ENCODE measurements at regions not wholly inside any gene's neighbourhood (a gene's known extent, or its start where the extent isn't known, plus 50 kb on each side); places are given as distances from the start of the nearest gene placed in this dataset.
A peak's percentile ranks its signal among the peaks of the same experiment; 100 is the strongest.

DNA sequence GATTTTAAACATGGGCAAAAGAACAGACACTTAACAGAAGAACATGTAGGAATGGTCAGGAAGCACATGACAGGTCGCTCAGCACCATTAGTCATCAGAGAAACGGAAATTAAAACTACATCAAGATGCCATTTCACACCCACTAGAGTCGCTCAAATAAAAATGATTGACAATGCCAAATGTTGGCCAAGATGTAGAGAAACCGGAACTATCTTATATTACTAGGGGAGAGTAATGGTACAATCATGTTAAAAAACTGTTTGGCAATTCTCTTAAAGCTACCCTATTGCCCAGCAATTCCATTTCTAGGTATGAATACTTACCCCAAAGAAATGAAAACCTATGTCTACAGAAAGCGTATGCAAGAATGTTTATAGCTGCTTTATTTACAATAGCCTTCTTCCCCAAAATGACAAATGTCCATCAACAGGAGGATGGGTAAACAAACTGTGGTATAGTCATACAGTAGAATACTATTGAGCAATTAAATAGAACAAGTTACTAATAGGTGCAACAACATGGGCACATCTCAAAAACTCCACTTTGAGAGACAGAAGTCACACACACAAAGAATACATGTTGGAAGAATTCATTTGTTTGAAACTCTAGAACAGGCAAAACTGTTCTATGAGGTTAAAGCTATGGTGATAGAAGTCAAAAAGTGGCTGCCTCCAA is 92.8 kb downstream of the ETS2 start:
- peak overlapping the region; percentile 82 for H3K27ac ChIP-seq (ENCODE audit: low read depth, low read length)
- H3K4me1 ChIP-seq (ENCODE audit: control insufficient read depth, low read length) = peaks cover 53% of the 10 kb centered on the region
- no peaks in the 10 kb centered on the region for H3K36me3 ChIP-seq (ENCODE audit: control insufficient read depth, low read length)
- no peaks in the 10 kb centered on the region for H4K20me1 ChIP-seq (ENCODE audit: control insufficient read depth, insufficient read depth, low read depth, low read length)
- H3K9me2 ChIP-seq (replicated peaks; ENCODE audit: control insufficient read depth, low read length) = no peaks in the 10 kb centered on the region
- no peak for TF ChIP-seq EZH2phosphoT487 (IDR thresholded peaks at IDR 0.05; ENCODE audit: borderline replicate concordance, low read length)
- TF ChIP-seq, protein P1, sequence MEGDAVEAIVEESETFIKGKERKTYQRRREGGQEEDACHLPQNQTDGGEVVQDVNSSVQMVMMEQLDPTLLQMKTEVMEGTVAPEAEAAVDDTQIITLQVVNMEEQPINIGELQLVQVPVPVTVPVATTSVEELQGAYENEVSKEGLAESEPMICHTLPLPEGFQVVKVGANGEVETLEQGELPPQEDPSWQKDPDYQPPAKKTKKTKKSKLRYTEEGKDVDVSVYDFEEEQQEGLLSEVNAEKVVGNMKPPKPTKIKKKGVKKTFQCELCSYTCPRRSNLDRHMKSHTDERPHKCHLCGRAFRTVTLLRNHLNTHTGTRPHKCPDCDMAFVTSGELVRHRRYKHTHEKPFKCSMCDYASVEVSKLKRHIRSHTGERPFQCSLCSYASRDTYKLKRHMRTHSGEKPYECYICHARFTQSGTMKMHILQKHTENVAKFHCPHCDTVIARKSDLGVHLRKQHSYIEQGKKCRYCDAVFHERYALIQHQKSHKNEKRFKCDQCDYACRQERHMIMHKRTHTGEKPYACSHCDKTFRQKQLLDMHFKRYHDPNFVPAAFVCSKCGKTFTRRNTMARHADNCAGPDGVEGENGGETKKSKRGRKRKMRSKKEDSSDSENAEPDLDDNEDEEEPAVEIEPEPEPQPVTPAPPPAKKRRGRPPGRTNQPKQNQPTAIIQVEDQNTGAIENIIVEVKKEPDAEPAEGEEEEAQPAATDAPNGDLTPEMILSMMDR (IDR thresholded peaks at IDR 0.05; ENCODE audit: low read depth, low read length, poor library complexity, severe bottlenecking) = no peak
- no peaks in the 10 kb centered on the region for H3K79me2 ChIP-seq (ENCODE audit: control insufficient read depth, low read length)
- H3K4me3 ChIP-seq (ENCODE audit: low read length) = peak overlapping the region; percentile 42
- H3K9me3 ChIP-seq (ENCODE audit: control insufficient read depth, insufficient read depth, low read length) = no peaks in the 10 kb centered on the region
- H3F3A ChIP-seq (ENCODE audit: control insufficient read depth, insufficient read depth) = peaks cover 5% of the 10 kb centered on the region
- peak overlapping the region; percentile 54 for H3K4me2 ChIP-seq (ENCODE audit: low read length)
- H3K27me3 ChIP-seq (ENCODE audit: control insufficient read depth, low read length) = no peaks in the 10 kb centered on the region

DNA sequence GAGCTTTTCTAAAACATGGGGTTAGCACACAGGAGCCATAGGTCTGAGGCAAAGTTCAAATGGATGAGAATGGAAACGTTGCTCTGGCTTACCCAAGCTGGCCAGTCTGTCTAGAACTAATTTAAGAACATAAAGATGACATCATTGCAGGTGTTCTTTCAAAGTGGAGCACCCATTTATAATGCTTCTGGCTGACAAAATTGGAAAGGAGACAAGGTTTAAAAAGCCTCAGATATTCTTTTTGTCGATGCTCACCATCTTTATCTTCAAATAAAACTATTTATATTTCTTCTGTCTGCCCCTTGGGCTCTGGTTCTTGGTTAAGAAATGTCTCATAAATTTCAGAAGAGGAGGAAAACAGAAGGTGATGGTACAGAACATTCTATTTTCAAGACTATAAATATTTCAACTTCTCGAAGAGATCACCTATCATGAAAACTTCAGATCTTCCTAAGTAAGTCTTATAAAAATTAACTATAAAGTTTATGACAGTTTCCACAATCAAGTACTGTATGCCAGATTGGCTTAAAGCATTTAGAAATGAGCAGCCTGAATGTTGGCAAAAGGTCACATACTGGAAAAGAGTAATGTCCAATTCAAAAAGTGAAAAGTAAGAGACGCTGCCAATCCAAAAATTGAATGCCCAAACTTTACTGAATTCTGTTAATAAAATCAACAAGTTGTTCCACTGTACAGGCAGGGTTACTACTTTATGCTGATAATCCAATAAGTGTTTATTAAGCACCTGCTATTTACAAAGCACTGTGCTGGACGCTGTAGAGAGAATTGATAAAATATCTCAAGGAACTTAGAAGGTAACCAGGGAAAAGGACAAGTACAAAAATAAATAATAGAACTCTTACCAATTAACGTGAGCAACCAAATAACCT is 92.0 kb downstream of the ETS2 start:
- peaks cover 5% of the 10 kb centered on the region for H3F3A ChIP-seq (ENCODE audit: control insufficient read depth, insufficient read depth)
- H4K20me1 ChIP-seq (ENCODE audit: control insufficient read depth, insufficient read depth, low read depth, low read length) = no peaks in the 10 kb centered on the region
- no peaks in the 10 kb centered on the region for H3K27me3 ChIP-seq (ENCODE audit: control insufficient read depth, low read length)
- peak overlapping the region; percentile 82 for H3K27ac ChIP-seq (ENCODE audit: low read depth, low read length)
- H3K9me2 ChIP-seq (replicated peaks; ENCODE audit: control insufficient read depth, low read length) = no peaks in the 10 kb centered on the region
- TF ChIP-seq, protein P1 (IDR thresholded peaks at IDR 0.05; ENCODE audit: low read depth, low read length, poor library complexity, severe bottlenecking) = no peak
- no peak for TF ChIP-seq EZH2phosphoT487 (IDR thresholded peaks at IDR 0.05; ENCODE audit: borderline replicate concordance, low read length)
- peak overlapping the region; percentile 42 for H3K4me3 ChIP-seq (ENCODE audit: low read length)
- peaks cover 3% of the 10 kb centered on the region; the same call in 1 of the 2 replicates for H3K9me3 ChIP-seq (ENCODE audit: control insufficient read depth, insufficient read depth, low read length)
- H3K36me3 ChIP-seq (ENCODE audit: control insufficient read depth, low read length) = no peaks in the 10 kb centered on the region
- no peaks in the 10 kb centered on the region for H3K79me2 ChIP-seq (ENCODE audit: control insufficient read depth, low read length)
- peak overlapping the region; percentile 54 for H3K4me2 ChIP-seq (ENCODE audit: low read length)
- H3K4me1 ChIP-seq (ENCODE audit: control insufficient read depth, low read length) = peaks cover 53% of the 10 kb centered on the region

DNA sequence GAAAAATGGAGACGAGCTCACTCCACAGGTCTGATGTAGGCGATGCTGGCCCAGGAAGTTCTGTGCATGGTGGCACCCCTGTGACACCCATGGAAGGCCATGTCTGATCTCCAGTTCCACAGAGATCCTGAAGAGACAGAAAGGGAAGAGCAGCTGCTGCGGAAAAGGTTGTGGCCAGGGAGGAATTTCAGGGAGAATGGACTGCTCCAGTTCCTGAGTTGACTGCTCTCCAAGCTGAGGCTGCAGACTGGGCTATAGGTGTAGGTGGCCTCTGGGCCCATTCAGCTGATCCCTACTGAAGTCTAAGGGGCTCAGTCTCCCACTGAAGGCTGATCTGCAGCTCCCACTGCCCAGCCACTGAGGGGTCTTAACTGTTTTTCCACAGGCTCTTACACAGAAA is 89.2 kb downstream of the ETS2 start:
- H3K4me2 ChIP-seq (ENCODE audit: low read length) = no peak overlapping the region
- no peak overlapping the region for H3K4me3 ChIP-seq (ENCODE audit: low read length)
- H3K27ac ChIP-seq (ENCODE audit: low read depth, low read length) = no peak overlapping the region
- H3K4me1 ChIP-seq (ENCODE audit: control insufficient read depth, low read length) = peaks cover 50% of the 10 kb centered on the region
- H3K9me3 ChIP-seq (ENCODE audit: control insufficient read depth, insufficient read depth, low read length) = peaks cover 16% of the 10 kb centered on the region
- H3K36me3 ChIP-seq (ENCODE audit: control insufficient read depth, low read length) = no peaks in the 10 kb centered on the region
- no peaks in the 10 kb centered on the region for H3K27me3 ChIP-seq (ENCODE audit: control insufficient read depth, low read length)
- no peaks in the 10 kb centered on the region for H3K9me2 ChIP-seq (replicated peaks; ENCODE audit: control insufficient read depth, low read length)
- TF ChIP-seq, protein P1 (IDR thresholded peaks at IDR 0.05; ENCODE audit: low read depth, low read length, poor library complexity, severe bottlenecking) = no peak
- no peak for TF ChIP-seq EZH2phosphoT487 (IDR thresholded peaks at IDR 0.05; ENCODE audit: borderline replicate concordance, low read length)
- H3K79me2 ChIP-seq (ENCODE audit: control insufficient read depth, low read length) = no peaks in the 10 kb centered on the region
- H4K20me1 ChIP-seq (ENCODE audit: control insufficient read depth, insufficient read depth, low read depth, low read length) = no peaks in the 10 kb centered on the region
- H3F3A ChIP-seq (ENCODE audit: control insufficient read depth, insufficient read depth) = peaks cover 5% of the 10 kb centered on the region
